ENCODE measurements at regions not wholly inside any gene's neighbourhood (a gene's known extent, or its start where the extent isn't known, plus 50 kb on each side); places are given as distances from the start of the nearest gene placed in this dataset.
A peak's percentile ranks its signal among the peaks of the same experiment; 100 is the strongest.

DNA sequence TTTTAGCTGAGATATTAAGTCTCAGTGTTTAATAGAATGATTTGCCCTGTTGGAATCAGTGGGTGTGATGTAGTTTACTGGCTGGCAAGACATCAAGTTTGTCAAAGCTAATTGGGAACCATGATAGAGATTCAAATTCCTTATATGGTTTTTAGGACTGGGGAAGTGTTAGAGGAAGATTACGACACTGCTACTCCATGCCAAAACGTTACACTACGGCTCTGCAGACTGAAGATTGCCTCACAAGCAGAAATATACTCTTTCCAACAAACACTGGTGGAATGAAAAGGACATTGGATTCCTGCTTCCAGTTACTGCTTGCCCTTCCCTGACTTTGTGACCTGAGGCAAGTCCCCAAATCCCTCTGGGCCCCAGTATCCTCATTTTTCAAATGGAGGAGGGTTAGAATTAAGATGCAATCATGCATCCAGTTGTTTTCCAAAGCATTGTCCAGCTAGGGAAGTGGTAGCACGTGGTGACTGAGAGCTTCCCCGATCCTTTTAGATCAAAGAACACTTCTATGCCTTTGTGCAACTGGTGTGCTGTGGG, 147.6 kb downstream of the CDC42EP3 start:
- CTCF ChIA-PET: interaction anchor here (0.9 to 2.2 kb wide), 5 partner anchors 12 to 309 kb away, joined by 3 to 8 read pairs (median 4); no protein-coding TSS in a partner anchor
- TF ChIP-seq, protein P1, sequence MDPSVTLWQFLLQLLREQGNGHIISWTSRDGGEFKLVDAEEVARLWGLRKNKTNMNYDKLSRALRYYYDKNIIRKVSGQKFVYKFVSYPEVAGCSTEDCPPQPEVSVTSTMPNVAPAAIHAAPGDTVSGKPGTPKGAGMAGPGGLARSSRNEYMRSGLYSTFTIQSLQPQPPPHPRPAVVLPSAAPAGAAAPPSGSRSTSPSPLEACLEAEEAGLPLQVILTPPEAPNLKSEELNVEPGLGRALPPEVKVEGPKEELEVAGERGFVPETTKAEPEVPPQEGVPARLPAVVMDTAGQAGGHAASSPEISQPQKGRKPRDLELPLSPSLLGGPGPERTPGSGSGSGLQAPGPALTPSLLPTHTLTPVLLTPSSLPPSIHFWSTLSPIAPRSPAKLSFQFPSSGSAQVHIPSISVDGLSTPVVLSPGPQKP (IDR thresholded peaks at IDR 0.05; ENCODE audit: low read depth, low read length): no peak
- TF ChIP-seq SREBF2 (IDR thresholded peaks at IDR 0.05) (no peak), NFE2L2 (conservative IDR thresholded peaks at IDR 0.05; ENCODE audit: low read length) (no peak), RARB (CRISPR knock-in tag; IDR thresholded peaks at IDR 0.05) (no peak), MAZ (IDR thresholded peaks at IDR 0.05; ENCODE audit: borderline replicate concordance, low read depth, low read length) (no peak), CBX8 (IDR thresholded peaks at IDR 0.05) (no peak), RNF2 (IDR thresholded peaks at IDR 0.05; ENCODE audit: borderline replicate concordance, low read depth) (no peak), ZNF302 (CRISPR knock-in tag; IDR thresholded peaks at IDR 0.05) (no peak), TFCP2L1 (CRISPR knock-in tag; IDR thresholded peaks at IDR 0.05) (no peak), CBX2 (IDR thresholded peaks at IDR 0.05; ENCODE audit: borderline replicate concordance, low read depth) (no peak)
- TF ChIP-seq, protein P2, sequence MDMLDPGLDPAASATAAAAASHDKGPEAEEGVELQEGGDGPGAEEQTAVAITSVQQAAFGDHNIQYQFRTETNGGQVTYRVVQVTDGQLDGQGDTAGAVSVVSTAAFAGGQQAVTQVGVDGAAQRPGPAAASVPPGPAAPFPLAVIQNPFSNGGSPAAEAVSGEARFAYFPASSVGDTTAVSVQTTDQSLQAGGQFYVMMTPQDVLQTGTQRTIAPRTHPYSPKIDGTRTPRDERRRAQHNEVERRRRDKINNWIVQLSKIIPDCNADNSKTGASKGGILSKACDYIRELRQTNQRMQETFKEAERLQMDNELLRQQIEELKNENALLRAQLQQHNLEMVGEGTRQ (IDR thresholded peaks at IDR 0.05): no peak
- Histone ChIP-seq H3K4me2 (no peak overlapping the region), H3K4me3 (no peak overlapping the region), H3K27ac (no peak overlapping the region), H3K4me1 (no peaks in the 10 kb centered on the region), H3K9me3 (no peaks in the 10 kb centered on the region)
- POLR2A ChIA-PET: no interaction called here
- ATAC-seq: no peak
- no peak for DNase-seq (ENCODE audit: low read depth in 1 of 2, low spot score in 1 of 2)
- FAIRE-seq: no peak
- WGBS (ENCODE audit: missing lambda C conversion rate): 49% methylated on average over 5 of the region's 5 CpGs

DNA sequence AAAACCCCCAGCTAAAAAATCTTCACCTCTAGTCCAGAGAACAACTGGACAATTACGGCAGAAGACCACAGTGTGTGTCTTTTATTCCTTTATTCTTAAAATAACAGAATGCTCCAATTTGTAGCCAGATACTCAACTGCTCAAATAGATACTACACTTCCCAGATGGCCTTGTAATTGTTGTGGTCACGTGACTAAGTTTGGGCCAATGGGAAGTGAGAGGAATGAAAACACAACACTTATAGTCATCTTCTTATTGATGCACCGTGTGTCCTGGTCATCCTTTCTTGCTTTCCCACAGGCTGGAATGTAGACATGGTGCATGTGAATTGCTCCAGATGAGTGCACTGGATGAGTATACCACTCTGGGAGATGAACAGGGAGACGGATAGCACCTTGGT, 145.1 kb downstream of the CDC42EP3 start:
- H3K9me3 ChIP-seq: no peaks in the 10 kb centered on the region
- no peaks in the 10 kb centered on the region for H3K4me1 ChIP-seq
- ChIA-PET CTCF (interaction anchor here (1.4 kb wide), 1 partner anchor 111 kb away, joined by 5 read pairs; no protein-coding TSS in a partner anchor), POLR2A (no interaction called here)
- H3K27ac ChIP-seq: no peak overlapping the region
- peak in 1 of 2 experiments; percentile 65; a peak in 2 of 6 replicates for ATAC-seq
- peak in 1 of 2 experiments; percentile 57 for DNase-seq (ENCODE audit: low read depth in 1 of 2, low spot score in 1 of 2)
- H3K4me2 ChIP-seq: no peak overlapping the region
- FAIRE-seq: no peak
- no peak for TF ChIP-seq ZSCAN20 (CRISPR knock-in tag; IDR thresholded peaks at IDR 0.05)
- TF ChIP-seq, protein P2 (IDR thresholded peaks at IDR 0.05): peak; percentile 83
- WGBS (ENCODE audit: missing lambda C conversion rate): 41% methylated on average over 4 of the region's 4 CpGs
- H3K4me3 ChIP-seq: no peak overlapping the region

DNA sequence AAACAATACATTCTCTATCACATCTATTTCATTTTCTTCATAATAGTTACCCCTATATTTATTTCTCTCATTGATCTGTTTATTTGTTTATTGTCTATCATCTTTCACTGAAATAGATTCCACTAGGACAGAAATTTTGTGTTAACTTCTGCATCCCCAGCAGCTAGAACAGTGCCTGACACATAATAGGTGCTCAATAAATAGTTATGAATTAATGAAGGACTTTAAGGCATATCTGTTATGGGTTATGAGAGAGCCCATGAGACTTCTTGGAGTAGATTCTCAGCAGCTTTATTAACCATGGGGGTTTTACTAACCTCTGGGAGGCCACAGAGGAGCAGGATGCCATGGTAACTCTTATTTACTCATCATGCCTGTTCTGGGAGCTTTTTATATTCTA, 144.6 kb downstream of the CDC42EP3 start:
- FAIRE-seq (no peak), ATAC-seq (no peak), DNase-seq (ENCODE audit: low read depth in 1 of 2, low spot score in 1 of 2) (no peak)
- TF ChIP-seq HOXA7 (CRISPR knock-in tag; IDR thresholded peaks at IDR 0.05) (no peak), FOSL2 (IDR thresholded peaks at IDR 0.05) (no peak), FOSL2 (CRISPR knock-in tag; IDR thresholded peaks at IDR 0.05) (no peak), ZNF302 (CRISPR knock-in tag; IDR thresholded peaks at IDR 0.05) (no peak), NFE2L2 (conservative IDR thresholded peaks at IDR 0.05; ENCODE audit: low read length) (no peak)
- TF ChIP-seq, protein P1 (IDR thresholded peaks at IDR 0.05; ENCODE audit: low read depth, low read length): no peak
- H3K4me2 ChIP-seq: no peak overlapping the region
- H3K9me3 ChIP-seq: no peaks in the 10 kb centered on the region
- no peaks in the 10 kb centered on the region for H3K4me1 ChIP-seq
- no peak overlapping the region for H3K4me3 ChIP-seq
- H3K27ac ChIP-seq: no peak overlapping the region
- ChIA-PET CTCF (interaction anchor here (0.8 to 1.4 kb wide), 3 partner anchors 12 to 351 kb away, joined by 3 to 5 read pairs (median 3); no protein-coding TSS in a partner anchor), POLR2A (no interaction called here)

DNA sequence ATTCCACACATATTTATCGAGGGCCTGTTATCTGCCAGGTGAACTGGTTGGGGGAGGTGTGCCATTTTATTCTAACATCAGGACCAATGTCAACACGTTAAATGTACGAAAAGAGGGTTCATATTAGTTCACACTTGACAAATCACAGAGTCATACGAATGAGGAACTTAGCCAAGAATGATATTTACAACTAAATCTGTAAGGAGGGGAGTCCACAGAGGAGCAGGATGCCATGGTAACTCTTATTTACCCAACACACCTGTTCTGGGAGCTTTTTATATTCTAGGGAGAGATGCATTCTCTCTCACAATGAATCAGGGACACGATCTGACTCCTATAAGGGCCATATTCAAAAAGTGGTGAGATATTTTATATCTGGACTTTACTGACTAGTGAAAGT, 144.1 kb downstream of the CDC42EP3 start:
- WGBS (ENCODE audit: missing lambda C conversion rate): 40% methylated on average over 5 of the region's 5 CpGs
- no peak overlapping the region for H3K4me2 ChIP-seq
- POLR2A ChIA-PET: no interaction called here
- ATAC-seq (no peak), DNase-seq (ENCODE audit: low read depth in 1 of 2, low spot score in 1 of 2) (no peak), FAIRE-seq (no peak)
- H3K4me1 ChIP-seq: no peaks in the 10 kb centered on the region
- no peak overlapping the region for H3K4me3 ChIP-seq
- no peak overlapping the region for H3K27ac ChIP-seq
- H3K9me3 ChIP-seq: no peaks in the 10 kb centered on the region
- CTCF ChIA-PET: interaction anchor here (0.8 kb wide), 2 partner anchors 11 to 350 kb away, joined by 3 read pairs; no protein-coding TSS in a partner anchor
- no peak for TF ChIP-seq RAD21 (conservative IDR thresholded peaks at IDR 0.05 in 1 of 2, IDR thresholded peaks at IDR 0.05 in 1 of 2)
- no peak for TF ChIP-seq JUN (IDR thresholded peaks at IDR 0.05)
- TF ChIP-seq BHLHE40 (IDR thresholded peaks at IDR 0.05; ENCODE audit: low read depth, low read length): no peak
- TF ChIP-seq CHD4 (IDR thresholded peaks at IDR 0.05; ENCODE audit: borderline replicate concordance): no peak
- TF ChIP-seq HOXB13 (CRISPR knock-in tag; IDR thresholded peaks at IDR 0.05; ENCODE audit: low read depth): no peak
- TF ChIP-seq RNF2 (IDR thresholded peaks at IDR 0.05; ENCODE audit: borderline replicate concordance, low read depth): no peak
- TF ChIP-seq SREBF2 (IDR thresholded peaks at IDR 0.05): no peak
- TF ChIP-seq POLR2AphosphoS2 (conservative IDR thresholded peaks at IDR 0.05; ENCODE audit: low read length): no peak
- no peak for TF ChIP-seq NFE2L2 (conservative IDR thresholded peaks at IDR 0.05; ENCODE audit: low read length)
- no peak for TF ChIP-seq GATA3 (IDR thresholded peaks at IDR 0.05; ENCODE audit: borderline replicate concordance)
- TF ChIP-seq PHF8 (IDR thresholded peaks at IDR 0.05; ENCODE audit: borderline replicate concordance, low read depth): no peak
- TF ChIP-seq, protein P3, sequence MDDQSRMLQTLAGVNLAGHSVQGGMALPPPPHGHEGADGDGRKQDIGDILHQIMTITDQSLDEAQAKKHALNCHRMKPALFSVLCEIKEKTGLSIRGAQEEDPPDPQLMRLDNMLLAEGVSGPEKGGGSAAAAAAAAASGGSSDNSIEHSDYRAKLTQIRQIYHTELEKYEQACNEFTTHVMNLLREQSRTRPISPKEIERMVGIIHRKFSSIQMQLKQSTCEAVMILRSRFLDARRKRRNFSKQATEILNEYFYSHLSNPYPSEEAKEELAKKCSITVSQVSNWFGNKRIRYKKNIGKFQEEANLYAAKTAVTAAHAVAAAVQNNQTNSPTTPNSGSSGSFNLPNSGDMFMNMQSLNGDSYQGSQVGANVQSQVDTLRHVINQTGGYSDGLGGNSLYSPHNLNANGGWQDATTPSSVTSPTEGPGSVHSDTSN (IDR thresholded peaks at IDR 0.05): no peak

Data from A549 (cell line).